Peyer's patch (tissue), 4 donors: ENCODE measurements at regions not wholly inside any gene's neighbourhood (a gene's known extent, or its start where the extent isn't known, plus 50 kb on each side); places are given as distances from the start of the nearest gene placed in this dataset.

Source experiments
- DNase-seq, 3 donors: peaks; one replicate each; pipeline ENCODE4 v3.0.0-alpha.2; 2017 to 2019
- H3K27ac ChIP-seq, 4 donors: fragments of 200-600 bp; sonication (generic); one replicate each; pipeline ENCODE4 v1.5.1; 2016 to 2019
- H3K27me3 ChIP-seq, 2 donors: fragments of 200-600 bp; sonication (generic); one replicate each; pipeline ENCODE4 v1.5.1; 2019
- H3K36me3 ChIP-seq, 3 donors: fragments of 200-600 bp; sonication (generic); one replicate each; pipeline ENCODE4 v1.5.1; 2016 to 2019
- H3K4me1 ChIP-seq, 4 donors: fragments of 200-600 bp; sonication (generic); one replicate each; pipeline ENCODE4 v1.5.1; 2016 to 2019
- H3K4me3 ChIP-seq, 4 donors: fragments of 200-600 bp; sonication (generic); 1 replicate in 3 of 4; 2 replicates in 1 of 4; pipeline ENCODE4 v1.5.1; 2016 to 2019; ENCODE audit warnings: mild to moderate bottlenecking in 1 of 4
- H3K9me3 ChIP-seq, 4 donors: fragments of 200-600 bp; sonication (generic); one replicate each; pipeline ENCODE4 v1.5.1; 2016 to 2019; ENCODE audit warnings: mild to moderate bottlenecking in 1 of 4
- CTCF ChIP-seq, 6 experiments: fragments of 450-650 bp in 4 of 6; fragments of 200-600 bp in 2 of 6; sonication (generic) in 1 of 6; IDR thresholded peaks; one replicate each; pipeline ENCODE4 v1.5.1; 2017 to 2019; ENCODE audit warnings: antibody characterized with exemption in 6 of 6, mild to moderate bottlenecking in 3 of 6, moderate library complexity in 1 of 6
- POLR2A ChIP-seq, 2 donors: fragments of 450-650 bp; IDR thresholded peaks; one replicate each; pipeline ENCODE4 v1.5.1; 2017; ENCODE audit warnings: antibody characterized with exemption in 2 of 2, mild to moderate bottlenecking in 2 of 2, moderate library complexity in 2 of 2

- H3K27ac ChIP-seq: peak overlapping the region in 1 of 4 donors; percentile 18
- H3K9me3 ChIP-seq: no peaks in the 10 kb centered on the region
- no peaks in the 10 kb centered on the region for H3K27me3 ChIP-seq
- peak in 1 of 3 donors; percentile 53 for DNase-seq
- H3K4me1 ChIP-seq: peaks cover 0 to 7% (median 0%) of the 10 kb centered on the region in 4 donors
- no peak overlapping the region for H3K4me3 ChIP-seq
- no peaks in the 10 kb centered on the region for H3K36me3 ChIP-seq
- peak; percentile 33 to 70 (median 65) for TF ChIP-seq CTCF (IDR thresholded peaks at IDR 0.05)
- no peak for TF ChIP-seq POLR2A (IDR thresholded peaks at IDR 0.05)
Observed at GRCh38 chr2:7427293-7428060, 510.3 kb downstream of the RNF144A start.

- TF ChIP-seq CTCF (IDR thresholded peaks at IDR 0.05) (no peak), POLR2A (IDR thresholded peaks at IDR 0.05) (no peak)
- H3K4me3 ChIP-seq: no peak overlapping the region
- no peaks in the 10 kb centered on the region for H3K36me3 ChIP-seq
- H3K4me1 ChIP-seq: peaks cover 0 to 7% (median 0%) of the 10 kb centered on the region in 4 donors
- H3K27me3 ChIP-seq: no peaks in the 10 kb centered on the region
- H3K27ac ChIP-seq: peak overlapping the region in 1 of 4 donors; percentile 30
- no peaks in the 10 kb centered on the region for H3K9me3 ChIP-seq
- no peak for DNase-seq
Observed at GRCh38 chr2:7428454-7429204, 511.4 kb downstream of the RNF144A start.

- Histone ChIP-seq H3K36me3 (no peaks in the 10 kb centered on the region), H3K27me3 (no peaks in the 10 kb centered on the region), H3K4me1 (peaks cover 0 to 7% (median 0%) of the 10 kb centered on the region in 4 donors), H3K27ac (no peak overlapping the region), H3K4me3 (no peak overlapping the region), H3K9me3 (no peaks in the 10 kb centered on the region)
- TF ChIP-seq POLR2A (IDR thresholded peaks at IDR 0.05): no peak
- TF ChIP-seq CTCF (IDR thresholded peaks at IDR 0.05): no peak
- DNase-seq: no peak
Observed at GRCh38 chr2:7429733-7430132, 512.5 kb downstream of the RNF144A start.

GRCh38 chr2:7430421-7430868 lies 513.2 kb downstream of the RNF144A start:
- peaks cover 0 to 7% (median 0%) of the 10 kb centered on the region in 4 donors for H3K4me1 ChIP-seq
- TF ChIP-seq CTCF (IDR thresholded peaks at IDR 0.05) (no peak), POLR2A (IDR thresholded peaks at IDR 0.05) (no peak)
- no peaks in the 10 kb centered on the region for H3K9me3 ChIP-seq
- H3K4me3 ChIP-seq: peak overlapping the region in 3 of 4 donors; percentile 29 to 49 (median 40)
- peak in 1 of 3 donors; percentile 52 for DNase-seq
- H3K36me3 ChIP-seq: no peaks in the 10 kb centered on the region
- peak overlapping the region; percentile 57 to 71 (median 65) for H3K27ac ChIP-seq
- H3K27me3 ChIP-seq: no peaks in the 10 kb centered on the region

GRCh38 chr2:7430869-7431641 lies 513.8 kb downstream of the RNF144A start:
- DNase-seq: peak in 2 of 3 donors; percentile 32 to 72
- peak overlapping the region; percentile 57 to 71 (median 65) for H3K27ac ChIP-seq
- TF ChIP-seq CTCF (IDR thresholded peaks at IDR 0.05) (no peak), POLR2A (IDR thresholded peaks at IDR 0.05) (no peak)

More at GRCh38 chr2:7430869-7431641, 513.8 kb downstream of the RNF144A start:
- H3K27me3 ChIP-seq: no peaks in the 10 kb centered on the region
- peaks cover 0 to 7% (median 0%) of the 10 kb centered on the region in 4 donors for H3K4me1 ChIP-seq
- H3K36me3 ChIP-seq: no peaks in the 10 kb centered on the region
- H3K9me3 ChIP-seq: no peaks in the 10 kb centered on the region
- H3K4me3 ChIP-seq: peak overlapping the region; percentile 29 to 49 (median 35)
